Heart left ventricle (tissue), 16 donors: ENCODE measurements at regions not wholly inside any gene's neighbourhood (a gene's known extent, or its start where the extent isn't known, plus 50 kb on each side); places are given as distances from the start of the nearest gene placed in this dataset.

Experiments
- ATAC-seq, 4 donors: fragments of 200-7000 bp; cut with Tn5 transposase; one replicate each; pipeline ENCODE4 v1.9.1; 2020 to 2022; ENCODE audit warnings: moderate library complexity in 4 of 4, mild to moderate bottlenecking in 3 of 4, moderate number of reproducible peaks in 1 of 4
- DNase-seq, 5 donors: peaks; one replicate each; pipeline ENCODE4 v3.0.0-alpha.2; 2020
- H3K27ac ChIP-seq, 12 donors: fragments of 200-600 bp; sonication (generic) in 4 of 12; one replicate each; pipeline versions ENCODE4 v1.5.0 to v1.8.0; 2016 to 2022; ENCODE audit warnings: mild to moderate bottlenecking in 2 of 12
- H3K27me3 ChIP-seq, 9 donors: fragments of 200-600 bp; sonication (generic) in 2 of 9; one replicate each; pipeline versions ENCODE4 v1.5.1 to v1.8.0; 2016 to 2022; ENCODE audit warnings: mild to moderate bottlenecking in 3 of 9
- H3K36me3 ChIP-seq, 9 donors: fragments of 200-600 bp; sonication (generic) in 2 of 9; one replicate each; pipeline versions ENCODE4 v1.5.0 to v1.8.0; 2018 to 2022; ENCODE audit warnings: mild to moderate bottlenecking in 2 of 9
- H3K4me1 ChIP-seq, 12 donors: fragments of 200-600 bp; sonication (generic) in 4 of 12; one replicate each; pipeline versions ENCODE4 v1.5.0 to v1.8.0; 2016 to 2022; ENCODE audit warnings: mild to moderate bottlenecking in 3 of 12
- H3K4me3 ChIP-seq, 12 donors: fragments of 200-600 bp; sonication (generic) in 4 of 12; one replicate each; pipeline versions ENCODE4 v1.5.0 to v1.8.0; 2017 to 2022; ENCODE audit warnings: mild to moderate bottlenecking in 9 of 12, moderate library complexity in 4 of 12
- H3K9me3 ChIP-seq, 12 donors: fragments of 200-600 bp; sonication (generic) in 4 of 12; one replicate each; pipeline versions ENCODE4 v1.5.0 to v1.8.0; 2016 to 2022; ENCODE audit warnings: mild to moderate bottlenecking in 1 of 12
- POLR2A ChIP-seq, 2 donors: fragments of 450-650 bp; IDR thresholded peaks; one replicate each; pipeline ENCODE4 v1.6.1; 2017; ENCODE audit warnings: antibody characterized with exemption in 2 of 2, mild to moderate bottlenecking in 2 of 2, moderate library complexity in 2 of 2
- WGBS, 4 donors: extraction: QIAGEN DNeasy Blood & Tissue Kit in 2 of 4; methylation state at CpG; one replicate each; pipeline versions ENCODE4 v1.1.5 to v1.1.7; 2013 to 2018; 5-methylcytosine and 5-hydroxymethylcytosine counted together
- intact Hi-C, 10 donors: fragments of 100-400 bp; cut with DNase I; formaldehyde crosslinking; loops; one replicate each; pipeline versions ENCODE4 v1.11.1 to v1.14.2; 2022
- TF ChIP-seq, protein P1 (sequence below), 12 donors: fragments of 200-600 bp; sonication (generic) in 4 of 12; IDR thresholded peaks; one replicate each; pipeline versions ENCODE4 v1.5.0 to v1.8.0; 2018 to 2022; ENCODE audit warnings: antibody characterized with exemption in 12 of 12, mild to moderate bottlenecking in 5 of 12
- donor health status: ischemic (EF 13 %, LVEDD 7.1; RV severe dilation, severe dysfunction).
- donor health status: healthy with polysubstance abuse.
- donor health status: DM: no; HTN: yes; CAD: no.
- donor health status: DM: no; HTN: no; CAD: no.
- donor health status: ischemic (EF 25% LVEDD 6.9; RV normal size, moderate dysfunction).
- donor health status: ischemic (EF 25% LVEDD 5.7; RV mildly dilated, moderate dysfunction).
- donor health status: healthy.
- donor health status: DM: yes; HTN: yes; CAD: no.
- donor health status: ischemic (EF 35%, LVEDD 5.7; RV mildly dilated, moderate dysfunction).
- donor health status: nonischemic (EF 11% LVEDD 7.7; RV severe dilation, severe dysfunction).
- donor health status: DM: yes; HTN: yes; CAD: no.
- donor health status: PGD.
- donor health status: ischemic (EF 29% LVEDD 5.4; RV normal size, mild dysfunction).
- donor health status: nonischemic (EF 23%, LVEDD 6.1; RV moderate dilation, normal function).

DNA sequence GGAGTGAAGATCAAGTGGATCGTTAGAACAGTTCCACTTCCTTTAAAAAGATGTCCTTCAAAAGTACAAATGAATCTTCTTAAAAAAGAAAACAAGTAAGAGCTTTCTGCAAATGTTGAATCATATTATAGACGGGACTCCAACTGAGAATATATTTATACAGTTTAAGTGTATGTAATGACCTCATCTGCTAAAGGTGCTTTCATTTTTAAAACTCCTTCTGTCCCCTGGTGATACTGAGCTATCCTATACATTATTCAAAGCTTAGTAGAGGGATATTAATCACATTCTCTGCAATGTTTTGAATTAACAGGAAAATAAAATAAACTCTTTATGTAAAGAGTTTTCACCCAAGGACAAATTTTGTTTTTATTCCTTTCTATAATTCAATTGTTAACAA is 420.7 kb upstream of the SLC8A1 start:
- DNase-seq (no peak), ATAC-seq (no peak)
- no peaks in the 10 kb centered on the region for H3K27me3 ChIP-seq
- TF ChIP-seq, protein P1, sequence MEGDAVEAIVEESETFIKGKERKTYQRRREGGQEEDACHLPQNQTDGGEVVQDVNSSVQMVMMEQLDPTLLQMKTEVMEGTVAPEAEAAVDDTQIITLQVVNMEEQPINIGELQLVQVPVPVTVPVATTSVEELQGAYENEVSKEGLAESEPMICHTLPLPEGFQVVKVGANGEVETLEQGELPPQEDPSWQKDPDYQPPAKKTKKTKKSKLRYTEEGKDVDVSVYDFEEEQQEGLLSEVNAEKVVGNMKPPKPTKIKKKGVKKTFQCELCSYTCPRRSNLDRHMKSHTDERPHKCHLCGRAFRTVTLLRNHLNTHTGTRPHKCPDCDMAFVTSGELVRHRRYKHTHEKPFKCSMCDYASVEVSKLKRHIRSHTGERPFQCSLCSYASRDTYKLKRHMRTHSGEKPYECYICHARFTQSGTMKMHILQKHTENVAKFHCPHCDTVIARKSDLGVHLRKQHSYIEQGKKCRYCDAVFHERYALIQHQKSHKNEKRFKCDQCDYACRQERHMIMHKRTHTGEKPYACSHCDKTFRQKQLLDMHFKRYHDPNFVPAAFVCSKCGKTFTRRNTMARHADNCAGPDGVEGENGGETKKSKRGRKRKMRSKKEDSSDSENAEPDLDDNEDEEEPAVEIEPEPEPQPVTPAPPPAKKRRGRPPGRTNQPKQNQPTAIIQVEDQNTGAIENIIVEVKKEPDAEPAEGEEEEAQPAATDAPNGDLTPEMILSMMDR (IDR thresholded peaks at IDR 0.05): no peak
- no peak for TF ChIP-seq POLR2A (IDR thresholded peaks at IDR 0.05)
- no peaks in the 10 kb centered on the region for H3K9me3 ChIP-seq
- 65 to 72% (median 68%) methylated on average over 2 of the region's 2 CpGs for WGBS, 4 donors
- no peaks in the 10 kb centered on the region for H3K4me1 ChIP-seq
- no peaks in the 10 kb centered on the region for H3K36me3 ChIP-seq
- intact Hi-C loops: no loop called here
- no peak overlapping the region for H3K4me3 ChIP-seq
- no peak overlapping the region for H3K27ac ChIP-seq

DNA sequence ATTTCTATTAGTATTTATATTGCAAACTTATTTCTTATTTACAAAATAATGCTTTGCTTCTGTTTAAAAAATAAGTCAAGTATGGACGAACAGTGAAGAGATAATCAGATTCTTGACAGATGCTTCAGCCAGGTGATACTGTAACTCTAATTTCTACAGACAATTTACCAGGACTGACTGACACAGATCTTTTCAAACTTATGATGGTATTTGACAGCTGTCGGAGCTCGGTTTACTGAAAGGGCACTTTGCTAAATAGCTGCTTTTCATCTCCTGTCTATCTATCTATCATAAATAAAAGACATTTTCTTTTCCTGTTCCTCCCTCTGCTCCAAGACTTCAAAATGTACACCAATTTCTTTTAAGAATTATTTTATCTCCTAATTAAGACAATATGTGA is 422.5 kb upstream of the SLC8A1 start:
- DNase-seq (no peak), ATAC-seq (no peak)
- no peaks in the 10 kb centered on the region for H3K27me3 ChIP-seq
- TF ChIP-seq, protein P1 (IDR thresholded peaks at IDR 0.05): no peak
- no peak for TF ChIP-seq POLR2A (IDR thresholded peaks at IDR 0.05)
- H3K9me3 ChIP-seq: no peaks in the 10 kb centered on the region
- H3K4me3 ChIP-seq: no peak overlapping the region
- H3K27ac ChIP-seq: no peak overlapping the region
- intact Hi-C loops: no loop called here
- H3K4me1 ChIP-seq: no peaks in the 10 kb centered on the region
- no peaks in the 10 kb centered on the region for H3K36me3 ChIP-seq
- 81 to 86% (median 84%) methylated on average over 3 of the region's 3 CpGs for WGBS, 4 donors

DNA sequence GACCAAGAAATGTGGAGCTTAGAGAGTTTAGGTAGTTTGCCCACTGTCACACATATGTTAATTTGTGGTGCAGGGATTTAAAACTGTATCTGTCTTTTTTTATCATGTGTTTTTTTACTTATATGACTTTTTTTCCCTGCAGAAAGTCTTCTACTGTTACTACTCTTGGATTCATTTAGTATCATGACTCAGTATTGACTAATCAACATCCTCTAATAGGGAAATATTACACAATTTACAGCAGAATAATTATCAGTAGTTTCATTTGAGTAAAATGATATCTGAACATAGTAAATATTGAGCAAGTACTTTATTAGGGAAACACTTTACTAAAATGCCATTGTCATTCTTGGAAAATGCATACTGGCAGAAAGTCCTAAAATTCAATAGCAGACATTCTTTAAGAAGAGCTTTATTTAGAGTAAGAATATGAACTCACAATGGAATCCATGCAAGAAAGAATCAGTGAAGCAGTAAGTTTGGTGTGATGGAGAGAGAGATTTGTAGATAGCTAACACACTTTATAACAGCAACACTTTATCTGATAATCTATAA is 425.9 kb upstream of the SLC8A1 start:
- no peaks in the 10 kb centered on the region for H3K27me3 ChIP-seq
- no peak overlapping the region for H3K27ac ChIP-seq
- no peak overlapping the region for H3K4me3 ChIP-seq
- ATAC-seq: no peak
- DNase-seq: no peak
- no peak for TF ChIP-seq POLR2A (IDR thresholded peaks at IDR 0.05)
- TF ChIP-seq, protein P1 (IDR thresholded peaks at IDR 0.05): no peak
- no peaks in the 10 kb centered on the region for H3K36me3 ChIP-seq
- intact Hi-C loops: no loop called here
- no peaks in the 10 kb centered on the region for H3K4me1 ChIP-seq
- H3K9me3 ChIP-seq: no peaks in the 10 kb centered on the region

DNA sequence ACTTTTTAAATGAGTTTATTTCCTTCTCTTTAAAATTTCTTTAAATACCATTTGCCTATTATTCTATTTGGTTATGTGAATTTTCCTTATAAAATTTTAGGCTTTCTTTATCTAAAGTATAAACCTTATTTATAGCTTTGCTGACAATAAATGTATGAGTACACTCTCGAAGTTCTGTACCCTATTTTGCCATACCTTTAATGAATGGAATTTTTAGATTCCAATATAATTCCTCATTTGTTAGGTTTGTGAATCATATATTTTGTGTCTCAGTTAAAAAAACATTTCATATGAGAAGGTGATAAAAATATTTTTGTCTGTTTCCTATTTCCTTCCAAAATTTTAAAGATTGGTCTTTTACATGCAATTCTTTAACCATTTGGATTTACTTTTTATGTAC is 427.4 kb upstream of the SLC8A1 start:
- Histone ChIP-seq H3K4me3 (no peak overlapping the region), H3K4me1 (no peaks in the 10 kb centered on the region), H3K27me3 (no peaks in the 10 kb centered on the region), H3K36me3 (no peaks in the 10 kb centered on the region), H3K27ac (no peak overlapping the region), H3K9me3 (no peaks in the 10 kb centered on the region)
- DNase-seq (no peak), ATAC-seq (no peak)
- TF ChIP-seq POLR2A (IDR thresholded peaks at IDR 0.05): no peak
- TF ChIP-seq, protein P1 (IDR thresholded peaks at IDR 0.05): no peak
- intact Hi-C loops: no loop called here
- 67 to 78% (median 70%) methylated on average over 1 of the region's 1 CpG for WGBS, 4 donors
